ENCODE measurements at regions not wholly inside any gene's neighbourhood (a gene's known extent, or its start where the extent isn't known, plus 50 kb on each side); places are given as distances from the start of the nearest gene placed in this dataset.

DNA sequence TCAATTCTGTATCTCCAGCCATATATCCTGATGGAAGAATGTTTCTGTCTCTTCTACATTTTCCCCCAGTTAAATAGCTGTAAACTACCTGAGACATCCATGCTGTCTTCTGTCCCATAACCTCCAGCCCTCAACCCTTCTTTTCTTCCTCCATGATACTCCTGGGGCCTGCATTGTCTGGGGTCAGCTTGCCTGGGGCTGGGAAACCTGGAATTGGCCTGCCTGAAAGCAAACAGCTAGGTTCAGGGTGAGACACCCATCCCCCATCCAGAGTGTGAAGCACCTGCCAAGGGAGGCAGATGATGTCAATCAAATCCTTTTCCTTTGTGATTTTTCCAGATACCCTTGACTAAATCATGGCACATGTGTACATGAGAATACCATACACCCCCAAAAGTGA lies 313.7 kb upstream of the MGAT5 start:
- TF ChIP-seq POLR2AphosphoS5 (IDR thresholded peaks at IDR 0.05): no peak
- TF ChIP-seq, protein P1, sequence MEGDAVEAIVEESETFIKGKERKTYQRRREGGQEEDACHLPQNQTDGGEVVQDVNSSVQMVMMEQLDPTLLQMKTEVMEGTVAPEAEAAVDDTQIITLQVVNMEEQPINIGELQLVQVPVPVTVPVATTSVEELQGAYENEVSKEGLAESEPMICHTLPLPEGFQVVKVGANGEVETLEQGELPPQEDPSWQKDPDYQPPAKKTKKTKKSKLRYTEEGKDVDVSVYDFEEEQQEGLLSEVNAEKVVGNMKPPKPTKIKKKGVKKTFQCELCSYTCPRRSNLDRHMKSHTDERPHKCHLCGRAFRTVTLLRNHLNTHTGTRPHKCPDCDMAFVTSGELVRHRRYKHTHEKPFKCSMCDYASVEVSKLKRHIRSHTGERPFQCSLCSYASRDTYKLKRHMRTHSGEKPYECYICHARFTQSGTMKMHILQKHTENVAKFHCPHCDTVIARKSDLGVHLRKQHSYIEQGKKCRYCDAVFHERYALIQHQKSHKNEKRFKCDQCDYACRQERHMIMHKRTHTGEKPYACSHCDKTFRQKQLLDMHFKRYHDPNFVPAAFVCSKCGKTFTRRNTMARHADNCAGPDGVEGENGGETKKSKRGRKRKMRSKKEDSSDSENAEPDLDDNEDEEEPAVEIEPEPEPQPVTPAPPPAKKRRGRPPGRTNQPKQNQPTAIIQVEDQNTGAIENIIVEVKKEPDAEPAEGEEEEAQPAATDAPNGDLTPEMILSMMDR (IDR thresholded peaks at IDR 0.05): no peak
- no peak for TF ChIP-seq POLR2A (IDR thresholded peaks at IDR 0.05)
- no peak for TF ChIP-seq EP300 (IDR thresholded peaks at IDR 0.05; ENCODE audit: low read depth)
- in situ Hi-C loops (cut with MboI; ENCODE audit: low pct_ligation_motif_present in 1 of 4, low pct_unique_long_range_greater_than_20kb in 1 of 4, low sequenced_read_pairs in 3 of 4) (no loop called here), intact Hi-C loops (cut with DNase I; ENCODE audit: low total_unique reads) (no loop called here)

DNA sequence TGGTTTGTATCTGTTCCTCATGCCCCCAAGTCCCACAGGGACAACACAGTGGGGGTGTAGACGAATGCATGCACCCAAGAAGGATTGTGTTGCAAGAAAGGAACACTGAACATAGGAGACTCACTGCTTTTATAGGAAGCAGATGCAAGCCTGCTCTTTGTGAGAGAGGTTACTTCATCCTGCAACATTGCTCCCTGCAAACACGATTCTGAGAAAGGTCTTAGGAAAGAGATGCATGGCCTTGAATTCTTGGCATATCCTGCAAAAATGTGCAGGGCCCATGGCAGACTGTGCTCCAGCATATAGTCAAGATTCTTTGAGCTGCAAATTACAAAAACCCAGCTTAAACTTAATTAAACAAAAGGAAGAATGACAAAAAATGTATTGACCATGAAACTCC lies 312.2 kb upstream of the MGAT5 start:
- no peak overlapping the region for H3K27ac ChIP-seq
- H3K36me3 ChIP-seq: no peaks in the 10 kb centered on the region
- 41% methylated on average over 2 of the region's 2 CpGs; no CpG with 5 or more reads in 1 of the 2 donors for WGBS, 2 donors (ENCODE audit: low coverage in 1 of 2)
- H3K4me1 ChIP-seq: no peaks in the 10 kb centered on the region
- no peak overlapping the region for H3K4me3 ChIP-seq
- TF ChIP-seq EP300 (IDR thresholded peaks at IDR 0.05; ENCODE audit: low read depth) (no peak), POLR2AphosphoS5 (IDR thresholded peaks at IDR 0.05) (no peak), POLR2A (IDR thresholded peaks at IDR 0.05) (no peak)
- TF ChIP-seq, protein P1 (IDR thresholded peaks at IDR 0.05): no peak
- intact Hi-C loops (cut with DNase I; ENCODE audit: low total_unique reads) (no loop called here), in situ Hi-C loops (cut with MboI; ENCODE audit: low pct_ligation_motif_present in 1 of 4, low pct_unique_long_range_greater_than_20kb in 1 of 4, low sequenced_read_pairs in 3 of 4) (no loop called here)
- no peak for DNase-seq
- no peaks in the 10 kb centered on the region for H3K9me3 ChIP-seq
- H3K27me3 ChIP-seq: no peaks in the 10 kb centered on the region

More for the DNA sequence above, 313.7 kb upstream of the MGAT5 start:
- no peaks in the 10 kb centered on the region for H3K4me1 ChIP-seq
- no peaks in the 10 kb centered on the region for H3K36me3 ChIP-seq
- H3K4me3 ChIP-seq: no peak overlapping the region
- H3K27me3 ChIP-seq: no peaks in the 10 kb centered on the region
- DNase-seq: no peak
- no peaks in the 10 kb centered on the region for H3K9me3 ChIP-seq
- no peak overlapping the region for H3K27ac ChIP-seq

DNA sequence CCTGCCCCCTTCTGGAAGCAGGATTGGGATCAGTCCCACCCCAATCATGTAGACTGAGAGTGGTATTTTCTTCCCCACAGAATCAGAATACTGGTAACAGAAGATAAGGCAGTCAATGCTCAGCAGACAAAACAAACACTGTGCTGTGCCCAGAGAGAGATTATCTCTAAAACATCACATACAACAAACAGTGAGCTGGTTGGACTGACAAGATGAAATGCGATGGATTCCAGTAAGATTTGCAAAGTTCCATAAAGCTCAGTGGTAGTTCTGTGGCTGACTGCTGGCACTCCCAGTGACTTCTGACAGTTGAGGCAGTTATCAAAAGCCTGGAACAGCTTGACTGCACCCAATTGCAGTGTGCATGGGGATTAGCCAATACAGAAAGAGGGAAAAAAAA lies 311.5 kb upstream of the MGAT5 start:
- in situ Hi-C loops (cut with MboI; ENCODE audit: low pct_ligation_motif_present in 1 of 4, low pct_unique_long_range_greater_than_20kb in 1 of 4, low sequenced_read_pairs in 3 of 4) (no loop called here), intact Hi-C loops (cut with DNase I; ENCODE audit: low total_unique reads) (no loop called here)
- no peak overlapping the region for H3K4me3 ChIP-seq
- H3K27ac ChIP-seq: no peak overlapping the region
- H3K4me1 ChIP-seq: no peaks in the 10 kb centered on the region
- no peaks in the 10 kb centered on the region for H3K9me3 ChIP-seq
- H3K36me3 ChIP-seq: no peaks in the 10 kb centered on the region
- 94 to 100% methylated on average over 1 of the region's 1 CpG for WGBS, 2 donors (ENCODE audit: low coverage in 1 of 2)
- no peaks in the 10 kb centered on the region for H3K27me3 ChIP-seq
- no peak for DNase-seq
- TF ChIP-seq, protein P1 (IDR thresholded peaks at IDR 0.05): no peak
- TF ChIP-seq POLR2A (IDR thresholded peaks at IDR 0.05) (no peak), EP300 (IDR thresholded peaks at IDR 0.05; ENCODE audit: low read depth) (no peak), POLR2AphosphoS5 (IDR thresholded peaks at IDR 0.05) (no peak)

DNA sequence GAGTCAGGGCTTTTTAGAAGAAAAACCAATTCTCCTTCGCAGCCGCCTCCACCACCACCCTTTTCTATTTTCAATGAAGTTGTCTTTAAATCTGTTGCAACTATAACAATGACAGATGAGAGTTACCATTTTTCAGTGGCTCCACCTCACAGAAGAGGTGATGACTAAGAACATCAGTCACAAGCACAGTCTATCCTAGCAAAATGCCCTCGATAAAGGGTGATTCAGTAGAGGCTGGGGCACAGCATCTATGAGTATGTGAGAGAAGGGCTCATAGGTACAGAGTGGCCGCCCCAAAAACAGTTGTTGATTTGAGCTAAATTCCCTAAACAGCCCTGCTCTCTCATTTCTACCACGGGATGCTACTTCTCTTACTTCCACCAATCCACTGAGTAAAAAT lies 310.8 kb upstream of the MGAT5 start:
- Histone ChIP-seq H3K36me3 (no peaks in the 10 kb centered on the region), H3K4me3 (no peak overlapping the region), H3K4me1 (no peaks in the 10 kb centered on the region), H3K27ac (no peak overlapping the region), H3K9me3 (no peaks in the 10 kb centered on the region), H3K27me3 (no peaks in the 10 kb centered on the region)
- no peak for DNase-seq
- TF ChIP-seq POLR2AphosphoS5 (IDR thresholded peaks at IDR 0.05): no peak
- TF ChIP-seq, protein P1 (IDR thresholded peaks at IDR 0.05): no peak
- TF ChIP-seq EP300 (IDR thresholded peaks at IDR 0.05; ENCODE audit: low read depth): no peak
- 75 to 89% methylated on average over 4 to 5 of the region's 5 CpGs for WGBS, 2 donors (ENCODE audit: low coverage in 1 of 2)
- intact Hi-C loops (cut with DNase I; ENCODE audit: low total_unique reads): no loop called here
- in situ Hi-C loops (cut with MboI; ENCODE audit: low pct_ligation_motif_present in 1 of 4, low pct_unique_long_range_greater_than_20kb in 1 of 4, low sequenced_read_pairs in 3 of 4): no loop called here
